IMR-90 (cell line): ENCODE measurements at regions not wholly inside any gene's neighbourhood (a gene's known extent, or its start where the extent isn't known, plus 50 kb on each side); places are given as distances from the start of the nearest gene placed in this dataset.

Source experiments
- CTCF ChIP-seq: conservative IDR thresholded peaks from 2 replicates; pipeline ENCODE4 v1.5.1; 2012; ENCODE audit warnings: mild to moderate bottlenecking, low read depth, low read length, improper control_type of control experiment
- ELK1 ChIP-seq: fragments of 150-350 bp; IDR thresholded peaks from 2 replicates; pipeline ENCODE4 v1.6.1; 2016; ENCODE audit warnings: low read depth, mild to moderate bottlenecking, low read length, moderate library complexity, borderline replicate concordance
- MAFK ChIP-seq: IDR thresholded peaks from 2 replicates; pipeline ENCODE4 v1.6.1; 2012; ENCODE audit warnings: low read depth, low read length, improper control_type of control experiment
- MAZ ChIP-seq: IDR thresholded peaks from 2 replicates; pipeline ENCODE4 v1.6.1; 2012; ENCODE audit warnings: low read depth, mild to moderate bottlenecking, low read length, improper control_type of control experiment, moderate library complexity, borderline replicate concordance
- POLR2A ChIP-seq: IDR thresholded peaks from 2 replicates; pipeline ENCODE4 v1.6.1; 2012; ENCODE audit warnings: mild to moderate bottlenecking, low read depth, low read length
- RAD21 ChIP-seq: IDR thresholded peaks from 2 replicates; pipeline ENCODE4 v1.6.1; 2012; ENCODE audit warnings: low read length, improper control_type of control experiment
- RCOR1 ChIP-seq: IDR thresholded peaks from 2 replicates; pipeline ENCODE4 v1.6.1; 2012; ENCODE audit warnings: mild to moderate bottlenecking, low read length, improper control_type of control experiment; ENCODE audit not compliant: insufficient replicate concordance
- SMC3 ChIP-seq: fragments of 150-350 bp; IDR thresholded peaks from 2 replicates; pipeline ENCODE4 v1.6.1; 2016; ENCODE audit warnings: low read depth, mild to moderate bottlenecking, antibody characterized with exemption, low read length, moderate library complexity

GRCh38 chr5:167969998-167970397 is 321.4 kb upstream of the WWC1 start:
- TF ChIP-seq POLR2A: no peak
- TF ChIP-seq CTCF: peak; percentile 18; the same call in 1 of the 2 replicates
- no peak for TF ChIP-seq MAFK
- no peak for TF ChIP-seq RCOR1
- TF ChIP-seq RAD21: peak; percentile 3; the same call in 1 of the 2 replicates
- no peak for TF ChIP-seq ELK1
- TF ChIP-seq SMC3: no peak
- no peak for TF ChIP-seq MAZ
